ENCODE measurements at regions not wholly inside any gene's neighbourhood (a gene's known extent, or its start where the extent isn't known, plus 50 kb on each side); places are given as distances from the start of the nearest gene placed in this dataset.
"Not testable (repeated sequence)": the region's sequence is repeated elsewhere in the genome, so short reads cannot be mapped to it uniquely, and the experiment has no call there.

DNA sequence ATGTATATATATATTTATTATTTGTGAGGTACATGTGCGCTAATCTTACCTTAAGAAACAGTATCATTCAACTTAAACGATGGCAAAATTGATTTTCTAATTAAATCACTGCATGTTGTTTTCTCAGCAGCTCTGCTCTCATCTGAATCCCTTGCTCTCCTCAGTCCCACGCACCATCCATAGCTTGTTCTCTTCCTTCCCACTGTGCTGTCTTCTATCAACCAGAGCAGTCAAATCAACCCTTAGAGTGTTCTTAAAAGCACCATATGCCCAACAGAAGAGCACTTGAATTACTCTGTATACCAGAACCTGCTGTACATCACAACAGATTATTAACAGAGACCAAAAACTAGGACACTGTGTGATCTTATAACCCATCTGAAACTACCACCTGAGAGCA lies 209.4 kb upstream of the G2E3 start:
- FAIRE-seq (peak; percentile 69), DNase-seq (ENCODE audit: insufficient read length, low spot score) (no peak)

DNA sequence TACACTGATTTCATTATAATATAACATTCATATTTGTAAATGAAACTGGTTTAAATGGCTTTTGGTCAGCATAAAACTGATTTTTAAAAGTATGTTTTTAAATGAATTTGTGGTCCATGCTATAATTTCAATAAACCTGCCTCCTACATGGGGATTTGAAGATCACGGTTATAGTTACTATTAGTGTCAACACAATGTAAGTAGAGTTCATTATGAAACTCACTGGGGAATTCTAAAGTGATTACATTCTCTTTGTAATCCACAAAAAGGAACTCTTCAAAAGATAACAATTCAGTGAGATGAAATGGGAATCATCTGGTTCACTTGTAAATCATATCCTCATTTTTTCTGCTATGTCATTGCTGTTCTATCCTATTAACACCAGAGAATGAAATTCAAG lies 204.5 kb upstream of the G2E3 start:
- FAIRE-seq: no peak
- no peak for DNase-seq (ENCODE audit: insufficient read length, low spot score)

DNA sequence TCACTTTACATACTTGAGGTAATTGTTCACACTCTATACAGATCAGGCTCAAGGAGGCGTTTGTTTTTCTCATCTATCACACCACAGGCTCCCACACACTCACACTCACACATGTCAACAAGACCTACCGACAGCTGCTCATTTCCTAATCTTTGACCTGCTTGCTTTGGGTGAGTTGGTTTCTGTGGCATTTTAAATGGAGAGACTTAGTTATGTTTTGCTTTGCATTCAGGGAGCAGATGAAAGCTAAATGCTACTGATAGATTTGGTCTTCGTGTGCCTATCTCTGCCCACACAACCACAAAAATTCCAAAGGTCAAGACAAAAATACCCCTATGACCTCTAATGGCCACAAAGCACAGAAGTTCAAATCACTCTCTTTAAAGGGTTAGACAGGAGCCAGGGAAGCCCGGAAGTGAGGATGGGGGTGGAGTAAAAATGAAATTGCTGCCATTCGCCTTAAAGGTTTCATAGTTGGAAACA lies 203.5 kb upstream of the G2E3 start:
- peak; percentile 23 for FAIRE-seq
- no peak for DNase-seq (ENCODE audit: insufficient read length, low spot score)

DNA sequence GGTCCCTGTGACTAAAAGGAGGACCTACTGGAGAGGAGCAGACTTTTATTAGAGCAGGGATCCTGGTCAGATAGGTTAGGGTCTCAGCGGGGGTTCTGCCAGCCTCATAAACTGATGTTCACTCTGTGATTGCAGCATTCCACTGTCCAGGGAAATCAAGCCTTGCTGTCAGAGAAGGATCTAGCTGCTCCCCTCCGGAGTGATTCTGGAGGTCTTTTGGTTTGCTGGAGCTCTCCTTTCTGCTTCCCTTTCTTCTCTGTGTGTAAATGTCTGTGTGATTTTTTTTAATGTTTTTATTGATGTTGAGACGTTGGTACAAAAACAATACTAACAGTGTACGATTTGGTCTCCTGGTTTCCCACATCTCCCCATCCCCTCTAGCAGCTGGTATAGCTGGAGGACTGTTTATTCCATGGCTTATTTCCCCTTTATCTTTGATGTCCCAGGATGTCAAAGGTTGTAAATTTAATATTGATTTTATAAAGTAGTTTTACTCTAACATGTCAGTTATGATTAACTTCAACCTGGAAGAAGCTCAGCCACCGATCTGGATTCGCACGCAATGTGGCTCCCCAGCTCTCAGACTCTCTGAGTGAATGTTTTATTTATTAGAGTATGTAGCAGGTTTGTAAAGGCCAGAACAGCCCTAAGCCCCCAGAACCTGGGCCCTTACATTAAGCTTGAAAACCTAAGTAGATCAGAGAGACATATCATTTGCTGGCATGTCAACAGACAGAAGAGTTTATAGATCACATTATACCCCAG lies 202.3 kb upstream of the G2E3 start:
- FAIRE-seq (no peak), DNase-seq (ENCODE audit: insufficient read length, low spot score) (no peak)

- FAIRE-seq (no peak), DNase-seq (ENCODE audit: insufficient read length, low spot score) (no peak)
Measured at GRCh38 chr14:30357791-30358190, 201.2 kb upstream of the G2E3 start.

GRCh38 chr14:30362369-30363218 lies 196.4 kb upstream of the G2E3 start:
- DNase-seq (ENCODE audit: insufficient read length, low spot score) (no peak), FAIRE-seq (no peak)

DNA sequence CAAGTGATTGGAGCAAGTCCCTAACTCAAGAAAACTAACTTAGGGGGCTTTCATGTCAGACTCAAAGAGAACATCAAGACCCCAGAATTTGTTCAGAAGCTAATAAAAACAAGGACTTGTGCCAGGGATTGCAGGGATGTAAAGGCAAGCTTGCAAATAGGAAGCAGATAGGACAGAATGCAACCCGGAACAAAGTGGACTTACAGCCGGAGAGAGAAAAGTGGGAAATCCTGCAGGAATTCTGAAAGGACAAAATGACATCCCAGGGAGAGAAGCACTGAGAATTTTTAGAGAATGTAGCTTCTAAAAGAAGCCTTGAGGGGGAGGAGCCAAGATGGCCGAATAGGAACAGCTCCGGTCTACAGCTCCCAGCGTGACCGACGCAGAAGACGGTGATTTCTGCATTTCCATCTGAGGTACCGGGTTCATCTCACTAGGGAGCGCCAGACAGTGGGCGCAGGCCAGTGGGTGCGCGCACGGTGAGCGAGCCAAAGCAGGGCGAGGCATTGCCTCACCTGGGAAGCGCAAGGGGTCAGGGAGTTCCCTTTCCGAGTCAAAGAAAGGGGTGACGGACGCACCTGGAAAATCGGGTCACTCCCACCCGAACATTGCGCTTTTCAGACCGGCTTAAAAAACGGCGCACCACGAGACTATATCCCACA lies 195.6 kb upstream of the G2E3 start:
- not testable (repeated sequence) for FAIRE-seq

GRCh38 chr14:30369502-30370180 lies 189.3 kb upstream of the G2E3 start:
- no peak for FAIRE-seq
- DNase-seq (ENCODE audit: insufficient read length, low spot score): no peak

More for the DNA sequence above, 195.6 kb upstream of the G2E3 start:
- DNase-seq (ENCODE audit: insufficient read length, low spot score): not testable (repeated sequence)

GRCh38 chr14:30373053-30373452 lies 185.9 kb upstream of the G2E3 start:
- FAIRE-seq: no peak
- DNase-seq (ENCODE audit: insufficient read length, low spot score): no peak

DNA sequence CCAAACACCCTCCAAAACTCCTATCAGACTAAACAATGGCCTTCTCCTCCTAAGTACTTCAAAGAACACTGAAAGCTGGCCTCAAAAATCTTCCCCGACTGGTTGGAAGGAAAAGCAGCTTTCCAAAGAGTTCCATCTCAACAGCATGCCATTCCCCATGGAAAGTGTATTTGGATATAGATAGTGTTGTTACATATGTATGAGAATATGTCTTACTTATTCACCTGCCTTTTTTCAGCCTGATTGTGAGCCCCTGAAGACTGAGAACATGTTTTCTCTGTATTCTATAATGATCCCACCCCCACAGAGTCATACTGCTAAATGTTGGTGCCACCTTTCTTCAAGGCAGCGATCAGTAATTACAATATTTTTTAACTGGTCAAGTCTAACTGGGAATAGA lies 185.4 kb upstream of the G2E3 start:
- FAIRE-seq (peak; percentile 58), DNase-seq (ENCODE audit: insufficient read length, low spot score) (no peak)

- FAIRE-seq (peak; percentile 88), DNase-seq (ENCODE audit: insufficient read length, low spot score) (peak; percentile 59)
Measured at GRCh38 chr14:30375296-30375892, 183.6 kb upstream of the G2E3 start.

GRCh38 chr14:30381861-30382480 lies 177.0 kb upstream of the G2E3 start:
- no peak for FAIRE-seq
- no peak for DNase-seq (ENCODE audit: insufficient read length, low spot score)

- FAIRE-seq (peak; percentile 63), DNase-seq (ENCODE audit: insufficient read length, low spot score) (no peak)
Measured at GRCh38 chr14:30385925-30386324, 173.0 kb upstream of the G2E3 start.

- peak; percentile 75 for FAIRE-seq
- no peak for DNase-seq (ENCODE audit: insufficient read length, low spot score)
Measured at GRCh38 chr14:30387871-30388270, 171.1 kb upstream of the G2E3 start.

DNA sequence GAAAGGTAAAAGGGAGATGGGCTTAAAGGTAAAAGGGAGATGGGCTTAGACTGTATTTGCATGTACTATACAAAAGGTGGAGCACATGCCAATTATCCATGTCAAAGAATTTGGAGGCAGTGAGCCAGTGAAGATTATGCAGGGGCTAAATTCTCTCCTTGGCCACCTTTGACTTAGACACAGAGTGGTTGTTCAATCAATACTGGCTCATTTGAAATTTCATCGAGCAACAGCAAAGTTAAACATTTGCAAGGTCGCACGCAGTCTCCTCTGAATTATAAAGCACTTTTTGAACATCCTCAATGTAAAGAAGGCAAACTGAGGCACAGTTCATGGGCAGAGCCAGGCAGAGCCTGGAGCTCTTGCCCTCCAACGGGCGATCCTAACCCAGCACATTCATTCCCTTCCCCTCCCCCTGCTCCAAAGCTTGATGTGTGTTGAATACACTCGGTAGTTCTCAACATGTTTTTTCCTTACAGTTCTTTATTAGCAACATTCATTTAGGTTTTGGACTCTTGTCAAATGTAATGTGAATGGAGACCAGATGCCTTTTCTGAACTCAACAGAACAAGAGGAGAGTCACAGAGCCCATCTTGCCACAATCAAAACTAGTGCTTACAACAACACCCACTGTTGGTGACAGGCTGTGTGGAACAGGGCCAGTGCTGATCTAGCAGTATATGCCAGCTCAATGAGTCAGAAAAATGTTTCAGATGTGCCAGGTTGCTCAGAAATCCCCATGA lies 169.7 kb upstream of the G2E3 start:
- DNase-seq (ENCODE audit: insufficient read length, low spot score): peak; percentile 10
- peak; percentile 63 for FAIRE-seq

GRCh38 chr14:30389877-30390385 lies 169.0 kb upstream of the G2E3 start:
- FAIRE-seq (peak; percentile 42), DNase-seq (ENCODE audit: insufficient read length, low spot score) (no peak)

GRCh38 chr14:30395065-30395464 lies 163.9 kb upstream of the G2E3 start:
- no peak for DNase-seq (ENCODE audit: insufficient read length, low spot score)
- FAIRE-seq: no peak

DNA sequence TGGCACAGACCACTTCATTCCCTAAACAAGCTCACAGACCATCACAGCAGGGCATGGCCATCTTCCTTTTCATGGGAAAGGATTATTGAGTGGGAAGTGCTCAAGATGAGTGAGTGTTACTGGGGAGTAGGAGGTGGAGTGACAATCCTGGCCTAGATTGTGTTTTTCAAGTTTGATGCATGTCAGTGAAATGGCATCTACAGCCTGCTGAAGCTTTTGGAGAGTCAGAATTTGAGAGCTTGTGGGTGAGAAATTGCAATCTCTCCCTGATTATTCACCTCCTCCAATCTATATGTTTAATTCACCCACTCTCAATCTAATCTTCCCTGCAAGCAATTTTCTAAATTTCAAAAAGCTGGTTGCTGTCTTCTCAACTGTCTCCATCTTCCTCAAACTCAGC lies 156.1 kb upstream of the G2E3 start:
- FAIRE-seq: no peak
- DNase-seq (ENCODE audit: insufficient read length, low spot score): no peak

DNA sequence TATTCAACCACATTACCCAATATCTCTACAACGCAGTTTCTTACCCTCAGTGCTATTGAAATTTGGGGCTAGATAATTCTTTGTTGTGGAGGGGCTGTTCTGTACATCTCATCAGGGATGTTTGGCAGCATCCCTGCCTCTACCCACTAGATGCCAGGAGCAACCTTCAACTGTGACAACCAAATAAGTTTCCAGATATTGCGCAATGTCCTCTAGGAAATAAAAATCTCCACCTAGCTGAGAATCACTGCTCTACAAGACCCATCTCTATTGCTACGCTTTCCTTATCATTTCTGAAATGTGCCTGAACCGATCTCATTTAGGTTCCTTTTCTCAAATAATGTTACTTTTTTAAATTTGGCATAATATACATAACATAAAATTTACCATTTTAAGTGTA lies 155.2 kb upstream of the G2E3 start:
- FAIRE-seq (peak; percentile 69), DNase-seq (ENCODE audit: insufficient read length, low spot score) (no peak)
